ENCODE measurements at regions not wholly inside any gene's neighbourhood (a gene's known extent, or its start where the extent isn't known, plus 50 kb on each side); places are given as distances from the start of the nearest gene placed in this dataset.

- H3K4me2 ChIP-seq, result no peak overlapping the region
- H3K36me3 ChIP-seq (ENCODE audit: insufficient read depth), result no peaks in the 10 kb centered on the region
- H3K27ac ChIP-seq (ENCODE audit: low read depth), result no peak overlapping the region
- TF ChIP-seq NANOG (IDR thresholded peaks at IDR 0.05; ENCODE audit: borderline replicate concordance), result no peak
- TF ChIP-seq ZNF331 (CRISPR knock-in tag; IDR thresholded peaks at IDR 0.05; ENCODE audit: low read depth), result no peak
- no peak for TF ChIP-seq ZNF114 (CRISPR knock-in tag; IDR thresholded peaks at IDR 0.05)
- TF ChIP-seq, protein P1, sequence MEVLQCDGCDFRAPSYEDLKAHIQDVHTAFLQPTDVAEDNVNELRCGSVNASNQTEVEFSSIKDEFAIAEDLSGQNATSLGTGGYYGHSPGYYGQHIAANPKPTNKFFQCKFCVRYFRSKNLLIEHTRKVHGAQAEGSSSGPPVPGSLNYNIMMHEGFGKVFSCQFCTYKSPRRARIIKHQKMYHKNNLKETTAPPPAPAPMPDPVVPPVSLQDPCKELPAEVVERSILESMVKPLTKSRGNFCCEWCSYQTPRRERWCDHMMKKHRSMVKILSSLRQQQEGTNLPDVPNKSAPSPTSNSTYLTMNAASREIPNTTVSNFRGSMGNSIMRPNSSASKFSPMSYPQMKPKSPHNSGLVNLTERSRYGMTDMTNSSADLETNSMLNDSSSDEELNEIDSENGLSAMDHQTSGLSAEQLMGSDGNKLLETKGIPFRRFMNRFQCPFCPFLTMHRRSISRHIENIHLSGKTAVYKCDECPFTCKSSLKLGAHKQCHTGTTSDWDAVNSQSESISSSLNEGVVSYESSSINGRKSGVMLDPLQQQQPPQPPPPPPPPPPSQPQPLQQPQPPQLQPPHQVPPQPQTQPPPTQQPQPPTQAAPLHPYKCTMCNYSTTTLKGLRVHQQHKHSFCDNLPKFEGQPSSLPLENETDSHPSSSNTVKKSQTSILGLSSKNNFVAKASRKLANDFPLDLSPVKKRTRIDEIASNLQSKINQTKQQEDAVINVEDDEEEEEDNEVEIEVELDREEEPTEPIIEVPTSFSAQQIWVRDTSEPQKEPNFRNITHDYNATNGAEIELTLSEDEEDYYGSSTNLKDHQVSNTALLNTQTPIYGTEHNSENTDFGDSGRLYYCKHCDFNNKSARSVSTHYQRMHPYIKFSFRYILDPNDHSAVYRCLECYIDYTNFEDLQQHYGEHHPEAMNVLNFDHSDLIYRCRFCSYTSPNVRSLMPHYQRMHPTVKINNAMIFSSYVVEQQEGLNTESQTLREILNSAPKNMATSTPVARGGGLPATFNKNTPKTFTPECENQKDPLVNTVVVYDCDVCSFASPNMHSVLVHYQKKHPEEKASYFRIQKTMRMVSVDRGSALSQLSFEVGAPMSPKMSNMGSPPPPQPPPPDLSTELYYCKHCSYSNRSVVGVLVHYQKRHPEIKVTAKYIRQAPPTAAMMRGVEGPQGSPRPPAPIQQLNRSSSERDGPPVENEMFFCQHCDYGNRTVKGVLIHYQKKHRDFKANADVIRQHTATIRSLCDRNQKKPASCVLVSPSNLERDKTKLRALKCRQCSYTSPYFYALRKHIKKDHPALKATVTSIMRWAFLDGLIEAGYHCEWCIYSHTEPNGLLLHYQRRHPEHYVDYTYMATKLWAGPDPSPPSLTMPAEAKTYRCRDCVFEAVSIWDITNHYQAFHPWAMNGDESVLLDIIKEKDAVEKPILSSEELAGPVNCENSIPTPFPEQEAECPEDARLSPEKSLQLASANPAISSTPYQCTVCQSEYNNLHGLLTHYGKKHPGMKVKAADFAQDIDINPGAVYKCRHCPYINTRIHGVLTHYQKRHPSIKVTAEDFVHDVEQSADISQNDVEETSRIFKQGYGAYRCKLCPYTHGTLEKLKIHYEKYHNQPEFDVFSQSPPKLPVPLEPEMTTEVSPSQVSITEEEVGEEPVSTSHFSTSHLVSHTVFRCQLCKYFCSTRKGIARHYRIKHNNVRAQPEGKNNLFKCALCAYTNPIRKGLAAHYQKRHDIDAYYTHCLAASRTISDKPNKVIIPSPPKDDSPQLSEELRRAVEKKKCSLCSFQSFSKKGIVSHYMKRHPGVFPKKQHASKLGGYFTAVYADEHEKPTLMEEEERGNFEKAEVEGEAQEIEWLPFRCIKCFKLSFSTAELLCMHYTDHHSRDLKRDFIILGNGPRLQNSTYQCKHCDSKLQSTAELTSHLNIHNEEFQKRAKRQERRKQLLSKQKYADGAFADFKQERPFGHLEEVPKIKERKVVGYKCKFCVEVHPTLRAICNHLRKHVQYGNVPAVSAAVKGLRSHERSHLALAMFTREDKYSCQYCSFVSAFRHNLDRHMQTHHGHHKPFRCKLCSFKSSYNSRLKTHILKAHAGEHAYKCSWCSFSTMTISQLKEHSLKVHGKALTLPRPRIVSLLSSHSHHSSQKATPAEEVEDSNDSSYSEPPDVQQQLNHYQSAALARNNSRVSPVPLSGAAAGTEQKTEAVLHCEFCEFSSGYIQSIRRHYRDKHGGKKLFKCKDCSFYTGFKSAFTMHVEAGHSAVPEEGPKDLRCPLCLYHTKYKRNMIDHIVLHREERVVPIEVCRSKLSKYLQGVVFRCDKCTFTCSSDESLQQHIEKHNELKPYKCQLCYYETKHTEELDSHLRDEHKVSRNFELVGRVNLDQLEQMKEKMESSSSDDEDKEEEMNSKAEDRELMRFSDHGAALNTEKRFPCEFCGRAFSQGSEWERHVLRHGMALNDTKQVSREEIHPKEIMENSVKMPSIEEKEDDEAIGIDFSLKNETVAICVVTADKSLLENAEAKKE (CRISPR knock-in tag; IDR thresholded peaks at IDR 0.05), result no peak
- no peak for TF ChIP-seq EZH2phosphoT487 (IDR thresholded peaks at IDR 0.05; ENCODE audit: unreplicated experiment)
- TF ChIP-seq REST (IDR thresholded peaks at IDR 0.05; ENCODE audit: unreplicated experiment), result no peak
- TF ChIP-seq STAT1 (IDR thresholded peaks at IDR 0.05; ENCODE audit: unreplicated experiment), result no peak
- no peak for TF ChIP-seq POLR2AphosphoS5 (IDR thresholded peaks at IDR 0.05; ENCODE audit: low read depth)
- TF ChIP-seq, protein P2, sequence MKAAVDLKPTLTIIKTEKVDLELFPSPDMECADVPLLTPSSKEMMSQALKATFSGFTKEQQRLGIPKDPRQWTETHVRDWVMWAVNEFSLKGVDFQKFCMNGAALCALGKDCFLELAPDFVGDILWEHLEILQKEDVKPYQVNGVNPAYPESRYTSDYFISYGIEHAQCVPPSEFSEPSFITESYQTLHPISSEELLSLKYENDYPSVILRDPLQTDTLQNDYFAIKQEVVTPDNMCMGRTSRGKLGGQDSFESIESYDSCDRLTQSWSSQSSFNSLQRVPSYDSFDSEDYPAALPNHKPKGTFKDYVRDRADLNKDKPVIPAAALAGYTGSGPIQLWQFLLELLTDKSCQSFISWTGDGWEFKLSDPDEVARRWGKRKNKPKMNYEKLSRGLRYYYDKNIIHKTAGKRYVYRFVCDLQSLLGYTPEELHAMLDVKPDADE (IDR thresholded peaks at IDR 0.05), result no peak
- TF ChIP-seq EZH2 (IDR thresholded peaks at IDR 0.05; ENCODE audit: low read depth, unreplicated experiment), result no peak
- no peak for TF ChIP-seq JUNB (IDR thresholded peaks at IDR 0.05; ENCODE audit: unreplicated experiment)
- TF ChIP-seq CTCF (conservative IDR thresholded peaks at IDR 0.05; ENCODE audit: low read depth in 2 of 2), result no peak
- TF ChIP-seq CREB1 (CRISPR knock-in tag; IDR thresholded peaks at IDR 0.05; ENCODE audit: low read depth), result no peak
- H3K27ac Mint-ChIP-seq, result no peak overlapping the region
- H3F3A ChIP-seq (replicated peaks; ENCODE audit: low read depth), result no peaks in the 10 kb centered on the region
- no peaks in the 10 kb centered on the region for H3K9me2 ChIP-seq (ENCODE audit: insufficient read depth)
- H3K36me3 Mint-ChIP-seq (ENCODE audit: low read depth), result peaks cover 30% of the 10 kb centered on the region
- peaks cover 13% of the 10 kb centered on the region for H3K27me3 Mint-ChIP-seq (ENCODE audit: insufficient read depth, low read depth, poor library complexity)
- H2AFZ ChIP-seq, result no peak overlapping the region
- peaks cover 20% of the 10 kb centered on the region for H3K4me1 Mint-ChIP-seq
- H3K4me3 Mint-ChIP-seq, result no peak overlapping the region
- H3K27me3 ChIP-seq (ENCODE audit: insufficient read depth), result no peaks in the 10 kb centered on the region
- peaks cover 20% of the 10 kb centered on the region; the same call in 1 of the 2 replicates for H3K4me1 ChIP-seq (ENCODE audit: insufficient read depth)
- no peaks in the 10 kb centered on the region for H4K20me1 ChIP-seq (replicated peaks; ENCODE audit: insufficient read depth)
- DNase-seq (ENCODE audit: low spot score) (no peak), ATAC-seq (no peak)
- no peak overlapping the region for H3K4me3 ChIP-seq
- peaks cover 39% of the 10 kb centered on the region for H3K9me3 Mint-ChIP-seq
- H3K79me2 ChIP-seq (replicated peaks; ENCODE audit: insufficient read depth), result no peaks in the 10 kb centered on the region
These were observed 68.4 kb downstream of the ANXA1 start for GRCh38 chr9:73219985-73220626.
